ENCODE measurements at regions not wholly inside any gene's neighbourhood (a gene's known extent, or its start where the extent isn't known, plus 50 kb on each side); places are given as distances from the start of the nearest gene placed in this dataset.

DNA sequence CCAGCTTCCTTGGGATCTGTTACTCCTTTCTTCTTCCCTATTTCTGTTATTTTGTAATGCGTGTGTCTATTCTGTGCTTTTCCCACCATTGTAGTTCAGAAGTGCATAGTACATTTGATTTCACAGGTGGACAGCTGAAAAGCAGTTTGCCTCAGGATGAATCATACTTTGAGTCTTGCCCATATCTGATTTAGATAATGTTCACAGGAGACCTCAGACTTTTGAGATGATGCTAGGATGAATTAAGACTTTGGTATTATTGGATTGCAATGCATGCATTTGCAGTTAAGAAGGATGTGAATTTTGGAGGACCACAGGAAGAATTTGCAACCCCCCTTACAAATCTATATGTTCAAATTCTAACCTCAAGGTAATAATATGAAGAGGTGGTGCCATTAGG is 769.6 kb downstream of the CDH11 start:
- TF ChIP-seq EZH2 (IDR thresholded peaks at IDR 0.05; ENCODE audit: low read length): no peak
- no peaks in the 10 kb centered on the region for H3K27me3 ChIP-seq (ENCODE audit: control insufficient read depth, extremely low read depth, insufficient read depth, low read length)
- H3K79me2 ChIP-seq (ENCODE audit: control insufficient read depth, insufficient read depth, low read length): no peaks in the 10 kb centered on the region
- H3K9ac ChIP-seq (ENCODE audit: control insufficient read depth, extremely low read depth, insufficient read depth, low read length): no peak overlapping the region
- dilution Hi-C loops (cut with MboI; ENCODE audit: extremely low pct_ligation_motif_present, low sequenced_read_pairs): no loop called here
- H3K9me1 ChIP-seq (ENCODE audit: control insufficient read depth, extremely low read depth, insufficient read depth, low read length): no peaks in the 10 kb centered on the region
- H3K4me2 ChIP-seq (ENCODE audit: control insufficient read depth, extremely low read depth, insufficient read depth, low read depth, low read length): no peak overlapping the region
- H3K4me3 ChIP-seq (ENCODE audit: control insufficient read depth in 2 of 3, extremely low read depth in 1 of 3, insufficient read depth in 2 of 3, low read depth in 1 of 3, low read length in 3 of 3): no peak overlapping the region
- no peak overlapping the region for H3K27ac ChIP-seq (ENCODE audit: control insufficient read depth, insufficient read depth, low read length)
- H4K20me1 ChIP-seq (ENCODE audit: control insufficient read depth, extremely low read depth, insufficient read depth, low read length): no peaks in the 10 kb centered on the region
- H3K36me3 ChIP-seq (ENCODE audit: control insufficient read depth in 2 of 2, extremely low read depth in 1 of 2, insufficient read depth in 2 of 2, low read length in 2 of 2): no peaks in the 10 kb centered on the region
- FAIRE-seq (no peak), DNase-seq (ENCODE audit: low read depth, low spot score) (no peak)
- H2AFZ ChIP-seq (ENCODE audit: control insufficient read depth, low read length): no peak overlapping the region
- no peaks in the 10 kb centered on the region for H3K4me1 ChIP-seq (ENCODE audit: control insufficient read depth, extremely low read depth, insufficient read depth, low read length)
- no peaks in the 10 kb centered on the region for H3K9me3 ChIP-seq (ENCODE audit: control insufficient read depth, low read depth, low read length)

DNA sequence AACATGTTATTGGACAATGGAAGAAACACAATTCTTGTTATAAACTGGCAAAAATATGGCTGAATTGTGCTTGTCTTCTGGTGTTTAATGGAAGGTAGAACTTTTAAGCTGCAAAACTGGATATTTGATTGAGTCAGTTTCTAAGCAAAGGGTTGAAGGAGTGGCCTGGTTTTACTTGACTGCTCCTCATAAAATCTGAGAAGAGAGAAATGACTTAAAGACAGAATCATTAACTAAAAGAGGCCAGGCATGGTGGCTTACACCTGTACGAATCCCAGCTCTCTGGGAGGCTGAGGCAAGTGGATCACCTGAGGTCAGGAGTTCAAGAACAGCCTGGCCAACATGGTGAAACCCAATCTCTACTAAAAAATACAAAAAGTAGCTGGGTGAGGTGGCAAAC is 770.7 kb downstream of the CDH11 start:
- Histone ChIP-seq H4K20me1 (ENCODE audit: control insufficient read depth, extremely low read depth, insufficient read depth, low read length) (no peaks in the 10 kb centered on the region), H3K9me3 (ENCODE audit: control insufficient read depth, low read depth, low read length) (no peaks in the 10 kb centered on the region), H3K79me2 (ENCODE audit: control insufficient read depth, insufficient read depth, low read length) (no peaks in the 10 kb centered on the region), H2AFZ (ENCODE audit: control insufficient read depth, low read length) (no peak overlapping the region), H3K4me3 (ENCODE audit: control insufficient read depth in 2 of 3, extremely low read depth in 1 of 3, insufficient read depth in 2 of 3, low read depth in 1 of 3, low read length in 3 of 3) (no peak overlapping the region), H3K36me3 (ENCODE audit: control insufficient read depth in 2 of 2, extremely low read depth in 1 of 2, insufficient read depth in 2 of 2, low read length in 2 of 2) (no peaks in the 10 kb centered on the region), H3K9me1 (ENCODE audit: control insufficient read depth, extremely low read depth, insufficient read depth, low read length) (no peaks in the 10 kb centered on the region), H3K9ac (ENCODE audit: control insufficient read depth, extremely low read depth, insufficient read depth, low read length) (no peak overlapping the region), H3K27me3 (ENCODE audit: control insufficient read depth, extremely low read depth, insufficient read depth, low read length) (no peaks in the 10 kb centered on the region), H3K27ac (ENCODE audit: control insufficient read depth, insufficient read depth, low read length) (no peak overlapping the region), H3K4me2 (ENCODE audit: control insufficient read depth, extremely low read depth, insufficient read depth, low read depth, low read length) (no peak overlapping the region), H3K4me1 (ENCODE audit: control insufficient read depth, extremely low read depth, insufficient read depth, low read length) (no peaks in the 10 kb centered on the region)
- no peak for DNase-seq (ENCODE audit: low read depth, low spot score)
- FAIRE-seq: no peak
- dilution Hi-C loops (cut with MboI; ENCODE audit: extremely low pct_ligation_motif_present, low sequenced_read_pairs): no loop called here
- TF ChIP-seq, protein P1, sequence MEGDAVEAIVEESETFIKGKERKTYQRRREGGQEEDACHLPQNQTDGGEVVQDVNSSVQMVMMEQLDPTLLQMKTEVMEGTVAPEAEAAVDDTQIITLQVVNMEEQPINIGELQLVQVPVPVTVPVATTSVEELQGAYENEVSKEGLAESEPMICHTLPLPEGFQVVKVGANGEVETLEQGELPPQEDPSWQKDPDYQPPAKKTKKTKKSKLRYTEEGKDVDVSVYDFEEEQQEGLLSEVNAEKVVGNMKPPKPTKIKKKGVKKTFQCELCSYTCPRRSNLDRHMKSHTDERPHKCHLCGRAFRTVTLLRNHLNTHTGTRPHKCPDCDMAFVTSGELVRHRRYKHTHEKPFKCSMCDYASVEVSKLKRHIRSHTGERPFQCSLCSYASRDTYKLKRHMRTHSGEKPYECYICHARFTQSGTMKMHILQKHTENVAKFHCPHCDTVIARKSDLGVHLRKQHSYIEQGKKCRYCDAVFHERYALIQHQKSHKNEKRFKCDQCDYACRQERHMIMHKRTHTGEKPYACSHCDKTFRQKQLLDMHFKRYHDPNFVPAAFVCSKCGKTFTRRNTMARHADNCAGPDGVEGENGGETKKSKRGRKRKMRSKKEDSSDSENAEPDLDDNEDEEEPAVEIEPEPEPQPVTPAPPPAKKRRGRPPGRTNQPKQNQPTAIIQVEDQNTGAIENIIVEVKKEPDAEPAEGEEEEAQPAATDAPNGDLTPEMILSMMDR (optimal IDR thresholded peaks at IDR 0.05 in 1 of 3, IDR thresholded peaks at IDR 0.05 in 1 of 3, conservative IDR thresholded peaks at IDR 0.05 in 1 of 3; ENCODE audit: extremely low read depth in 1 of 3, insufficient read depth in 2 of 3, low read length in 3 of 3): no peak
- no peak for TF ChIP-seq EZH2 (IDR thresholded peaks at IDR 0.05; ENCODE audit: low read length)

DNA sequence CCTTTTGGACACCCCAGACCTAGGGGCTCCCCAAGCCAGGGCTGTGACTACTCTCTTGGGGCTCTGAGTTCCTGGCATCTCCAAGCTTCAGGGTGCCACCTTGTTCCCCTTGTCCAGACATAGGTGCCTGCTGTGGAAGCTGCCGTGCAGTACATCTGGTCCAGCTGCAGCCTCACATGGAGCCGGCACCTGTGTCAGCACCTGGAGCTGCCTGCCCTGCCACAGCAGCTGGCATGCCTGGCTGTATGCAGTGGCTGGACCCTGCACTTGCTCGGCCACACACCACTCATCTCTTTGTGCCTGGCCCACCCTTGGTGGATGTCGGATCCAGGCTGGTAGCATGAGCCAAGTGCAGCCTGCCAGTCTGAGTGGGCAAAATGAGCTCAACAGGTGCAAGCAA is 775.8 kb downstream of the CDH11 start:
- Histone ChIP-seq H4K20me1 (ENCODE audit: control insufficient read depth, extremely low read depth, insufficient read depth, low read length) (no peaks in the 10 kb centered on the region), H3K9ac (ENCODE audit: control insufficient read depth, extremely low read depth, insufficient read depth, low read length) (no peak overlapping the region), H2AFZ (ENCODE audit: control insufficient read depth, low read length) (no peak overlapping the region), H3K9me3 (ENCODE audit: control insufficient read depth, low read depth, low read length) (peaks cover 4% of the 10 kb centered on the region), H3K4me1 (ENCODE audit: control insufficient read depth, extremely low read depth, insufficient read depth, low read length) (no peaks in the 10 kb centered on the region), H3K9me1 (ENCODE audit: control insufficient read depth, extremely low read depth, insufficient read depth, low read length) (no peaks in the 10 kb centered on the region), H3K27ac (ENCODE audit: control insufficient read depth, insufficient read depth, low read length) (no peak overlapping the region), H3K27me3 (ENCODE audit: control insufficient read depth, extremely low read depth, insufficient read depth, low read length) (no peaks in the 10 kb centered on the region), H3K36me3 (ENCODE audit: control insufficient read depth in 2 of 2, extremely low read depth in 1 of 2, insufficient read depth in 2 of 2, low read length in 2 of 2) (no peaks in the 10 kb centered on the region), H3K79me2 (ENCODE audit: control insufficient read depth, insufficient read depth, low read length) (no peaks in the 10 kb centered on the region), H3K4me2 (ENCODE audit: control insufficient read depth, extremely low read depth, insufficient read depth, low read depth, low read length) (no peak overlapping the region), H3K4me3 (ENCODE audit: control insufficient read depth in 2 of 3, extremely low read depth in 1 of 3, insufficient read depth in 2 of 3, low read depth in 1 of 3, low read length in 3 of 3) (no peak overlapping the region)
- TF ChIP-seq, protein P1 (optimal IDR thresholded peaks at IDR 0.05 in 1 of 3, IDR thresholded peaks at IDR 0.05 in 1 of 3, conservative IDR thresholded peaks at IDR 0.05 in 1 of 3; ENCODE audit: extremely low read depth in 1 of 3, insufficient read depth in 2 of 3, low read length in 3 of 3): no peak
- TF ChIP-seq EZH2 (IDR thresholded peaks at IDR 0.05; ENCODE audit: low read length): no peak
- dilution Hi-C loops (cut with MboI; ENCODE audit: extremely low pct_ligation_motif_present, low sequenced_read_pairs): no loop called here
- DNase-seq (ENCODE audit: low read depth, low spot score): no peak
- no peak for FAIRE-seq

Data from keratinocyte (primary cell).